COLO668 (cell line): ENCODE measurements at regions not wholly inside any gene's neighbourhood (a gene's known extent, or its start where the extent isn't known, plus 50 kb on each side); places are given as distances from the start of the nearest gene placed in this dataset.

ENCODE experiments used
- DNase-seq: peaks from one replicate; lab custom pipeline; 2025; ENCODE audit not compliant: unreplicated experiment; lab: John Stamatoyannopoulos, UW

DNA sequence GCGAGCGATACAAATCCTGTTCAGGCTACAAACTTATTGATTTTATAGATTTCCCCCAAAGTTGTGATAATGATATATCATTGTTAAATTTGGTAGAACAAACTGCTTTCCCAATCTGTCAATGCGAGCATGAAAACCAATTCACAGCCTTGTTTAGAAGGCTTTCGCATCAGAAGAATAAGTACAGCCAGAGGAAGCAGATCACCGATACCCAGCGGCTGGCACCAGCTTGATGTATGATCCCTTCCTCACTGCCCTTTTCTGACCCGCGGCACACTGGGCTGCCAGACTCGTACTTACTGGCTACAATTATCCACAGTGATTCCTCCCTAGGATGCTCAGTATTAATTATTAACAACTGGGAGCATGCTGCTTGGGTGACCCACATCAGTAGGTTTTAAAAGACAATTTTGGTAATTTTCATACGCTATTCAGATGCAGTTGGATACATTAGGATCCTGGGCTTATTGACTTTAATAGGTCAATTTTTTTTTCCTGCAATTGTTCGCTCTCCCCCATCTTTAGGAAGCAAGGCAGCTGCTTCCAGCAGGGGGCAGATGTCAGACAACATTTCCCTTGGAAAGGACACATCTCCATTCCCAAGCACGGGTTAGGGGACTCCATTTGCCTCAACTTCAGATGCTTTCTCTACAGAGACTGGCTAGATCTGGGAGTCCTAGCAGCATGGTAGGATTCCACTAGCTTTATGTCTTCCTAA is 582.7 kb upstream of the PSMD7 start:
- DNase-seq = peak; percentile 35

DNA sequence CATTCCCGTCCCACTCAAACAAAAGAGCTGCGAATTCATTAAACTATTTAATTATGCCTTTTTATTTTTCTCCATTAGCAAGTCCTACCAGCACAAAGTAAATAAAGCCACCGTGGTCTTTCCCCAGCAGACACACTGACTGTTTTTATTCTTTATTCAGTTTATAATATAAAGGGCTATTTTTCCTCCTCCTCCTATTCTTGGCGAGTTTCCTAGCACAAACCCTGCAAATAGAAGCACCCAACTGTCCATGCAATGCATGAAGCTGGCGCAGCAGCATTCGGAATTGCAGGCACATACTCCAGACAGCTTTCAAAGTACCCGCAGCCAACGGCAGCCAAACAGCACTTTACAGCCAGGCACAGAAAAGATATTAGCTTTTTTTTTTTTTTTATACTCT is 583.4 kb upstream of the PSMD7 start:
- no peak for DNase-seq

DNA sequence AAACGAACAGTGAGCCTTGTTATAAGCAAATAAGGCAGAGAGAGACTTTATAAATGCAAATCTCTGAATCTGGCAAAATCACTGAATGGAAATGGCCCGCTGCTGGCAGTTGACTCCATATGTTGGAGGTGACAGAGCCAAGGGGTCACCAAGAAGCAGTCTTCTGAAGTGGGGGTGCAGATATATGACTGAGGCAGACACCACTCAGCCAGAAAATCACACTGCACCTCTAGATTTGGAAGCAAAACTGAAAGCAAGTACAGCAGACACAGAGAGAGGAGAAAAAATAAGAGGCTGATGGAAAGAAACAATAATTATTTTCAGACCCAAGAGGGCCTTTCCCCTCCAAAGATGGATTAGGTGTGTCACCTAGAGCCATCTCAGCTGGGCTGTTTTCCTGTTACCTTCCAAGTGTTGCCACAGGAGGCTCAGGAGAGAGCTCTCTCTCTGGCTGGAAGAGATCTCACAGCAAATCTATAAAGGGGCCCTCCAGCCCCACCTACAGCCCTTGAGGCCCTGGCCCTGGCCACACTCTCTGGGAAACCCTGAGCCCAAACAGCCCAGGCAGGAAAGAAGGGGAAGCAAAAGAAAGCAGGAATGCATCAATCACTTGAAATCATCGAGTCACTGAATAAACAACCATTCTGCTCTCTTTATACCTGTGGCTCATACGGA is 585.1 kb upstream of the PSMD7 start:
- DNase-seq = no peak

DNA sequence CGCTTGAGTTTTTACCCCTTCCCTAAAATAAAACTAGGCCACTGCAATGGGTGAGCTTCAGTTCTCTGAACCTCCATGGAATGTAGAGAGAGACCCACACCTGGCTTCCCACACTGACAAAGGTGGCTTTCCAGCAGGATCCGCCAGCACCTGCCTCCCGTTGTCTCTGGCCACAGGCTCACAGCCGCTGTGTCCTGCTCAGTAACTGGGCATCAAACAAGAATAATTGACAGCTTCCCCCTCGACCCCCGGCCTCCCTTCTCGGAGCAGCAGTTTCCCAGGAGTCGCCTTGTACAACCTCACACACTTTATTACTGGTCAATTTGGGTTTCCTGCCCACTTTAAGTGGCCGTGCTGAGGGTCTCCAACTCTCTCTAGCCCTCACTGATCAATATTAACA is 586.1 kb upstream of the PSMD7 start:
- no peak for DNase-seq

DNA sequence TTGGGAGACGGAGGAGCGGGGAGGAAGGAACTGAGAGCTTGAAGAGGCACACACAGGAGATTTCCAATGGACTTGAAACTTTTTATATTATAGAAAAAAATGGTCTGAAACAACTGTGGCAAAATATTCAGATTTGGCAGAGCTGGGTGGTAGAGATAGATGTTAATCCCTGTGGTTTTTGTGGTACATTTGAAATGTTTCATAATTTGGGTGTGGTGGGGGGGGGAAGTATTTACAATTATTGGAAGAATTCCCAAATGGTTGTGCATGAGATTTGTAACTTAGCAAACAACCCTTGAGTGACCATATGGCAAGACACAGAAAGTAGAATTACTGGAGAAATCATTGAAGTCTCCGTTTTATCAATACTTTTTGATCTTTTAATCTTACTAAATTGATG is 588.8 kb upstream of the PSMD7 start:
- DNase-seq = no peak

DNA sequence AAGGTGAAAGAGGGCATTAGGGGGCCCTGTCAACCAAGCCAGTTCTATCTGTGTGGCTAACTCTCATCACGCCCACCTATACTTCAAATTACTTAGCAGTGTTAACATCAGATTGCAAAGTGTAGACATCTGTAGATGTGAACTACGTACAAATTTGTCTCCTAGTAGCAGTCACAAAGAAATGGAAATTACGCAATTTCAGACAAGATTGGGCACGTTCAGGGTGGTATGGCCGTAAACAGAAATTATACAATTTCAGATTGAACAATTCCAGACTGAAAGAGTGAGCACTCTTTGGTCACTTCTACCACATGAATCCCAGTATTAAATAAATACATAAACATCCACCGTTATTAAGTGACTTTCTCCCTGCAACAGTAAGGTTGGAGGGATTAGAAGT is 592.7 kb upstream of the PSMD7 start:
- no peak for DNase-seq

DNA sequence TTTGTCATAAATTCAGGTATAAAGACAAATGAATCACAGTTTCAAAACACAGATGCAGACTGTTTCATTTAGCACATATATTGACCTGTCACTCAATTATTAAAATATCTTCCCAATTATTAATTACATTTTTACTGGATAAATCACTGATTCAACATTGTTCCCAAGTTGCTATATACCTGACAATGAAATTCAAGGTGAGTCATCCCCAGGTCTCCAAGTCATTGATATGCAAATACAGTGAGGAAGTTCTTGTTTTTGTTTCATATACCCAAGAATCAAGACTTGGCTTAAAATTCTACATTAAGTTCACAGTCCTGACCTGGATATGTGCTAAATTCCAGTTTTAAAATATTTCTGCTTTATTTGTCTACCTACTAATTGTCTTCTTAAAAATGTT is 599.3 kb upstream of the PSMD7 start:
- DNase-seq = no peak

DNA sequence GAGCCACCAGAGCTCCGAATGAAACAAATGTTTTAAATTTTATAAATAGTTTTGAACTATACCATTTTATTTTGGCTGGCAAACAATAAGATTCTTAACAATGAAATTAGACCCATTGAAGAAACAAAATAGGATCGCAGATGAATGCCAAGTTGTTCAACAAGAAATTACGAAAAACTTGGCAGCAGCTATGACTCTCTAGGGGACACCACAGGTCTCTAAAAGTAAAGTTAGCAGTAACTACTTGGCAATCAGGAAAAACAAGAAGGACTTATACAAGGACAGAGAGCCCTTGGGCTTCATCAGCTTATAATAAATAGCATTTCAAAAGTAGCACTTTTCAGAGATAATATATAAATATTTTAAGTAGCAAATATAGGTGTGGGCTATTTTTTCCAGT is 603.8 kb upstream of the PSMD7 start:
- no peak for DNase-seq

DNA sequence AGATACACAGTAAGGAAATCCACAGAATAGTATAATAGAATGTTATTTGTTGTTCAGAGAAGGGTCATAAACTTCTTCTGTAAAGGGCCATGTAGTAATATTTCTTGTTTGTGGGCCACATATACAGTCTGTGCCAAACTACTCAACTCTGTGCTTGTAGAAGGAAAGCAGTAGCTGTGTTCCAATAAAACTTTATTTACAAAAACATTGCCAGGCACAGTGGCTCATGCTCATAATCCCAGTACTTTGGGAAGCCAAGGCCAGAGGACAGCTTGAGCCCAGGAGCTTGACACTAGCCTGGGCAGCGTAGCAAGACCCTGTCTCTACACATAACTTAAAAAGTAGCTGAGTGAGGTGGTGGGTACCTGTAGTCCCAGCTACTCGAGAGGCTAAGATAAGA is 612.8 kb upstream of the PSMD7 start:
- no peak for DNase-seq

DNA sequence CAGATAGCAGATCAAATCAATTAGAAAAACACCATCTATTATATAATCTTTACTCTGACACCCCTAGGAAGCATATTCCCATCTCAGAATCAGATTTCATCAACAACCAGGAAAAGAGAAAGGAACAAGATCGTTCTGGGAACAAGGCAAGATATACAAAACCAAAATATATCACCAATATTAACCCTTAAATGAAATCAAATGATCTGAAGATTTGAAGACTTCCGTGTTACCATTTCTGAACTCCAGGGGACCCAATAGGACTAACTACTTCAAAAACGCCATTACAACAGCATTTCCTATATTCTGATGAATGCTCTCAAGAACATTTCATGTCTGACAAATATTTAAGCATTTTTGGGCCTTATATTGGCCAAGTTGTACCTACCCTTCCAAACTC is 624.2 kb upstream of the ZFHX3 start:
- DNase-seq = no peak

DNA sequence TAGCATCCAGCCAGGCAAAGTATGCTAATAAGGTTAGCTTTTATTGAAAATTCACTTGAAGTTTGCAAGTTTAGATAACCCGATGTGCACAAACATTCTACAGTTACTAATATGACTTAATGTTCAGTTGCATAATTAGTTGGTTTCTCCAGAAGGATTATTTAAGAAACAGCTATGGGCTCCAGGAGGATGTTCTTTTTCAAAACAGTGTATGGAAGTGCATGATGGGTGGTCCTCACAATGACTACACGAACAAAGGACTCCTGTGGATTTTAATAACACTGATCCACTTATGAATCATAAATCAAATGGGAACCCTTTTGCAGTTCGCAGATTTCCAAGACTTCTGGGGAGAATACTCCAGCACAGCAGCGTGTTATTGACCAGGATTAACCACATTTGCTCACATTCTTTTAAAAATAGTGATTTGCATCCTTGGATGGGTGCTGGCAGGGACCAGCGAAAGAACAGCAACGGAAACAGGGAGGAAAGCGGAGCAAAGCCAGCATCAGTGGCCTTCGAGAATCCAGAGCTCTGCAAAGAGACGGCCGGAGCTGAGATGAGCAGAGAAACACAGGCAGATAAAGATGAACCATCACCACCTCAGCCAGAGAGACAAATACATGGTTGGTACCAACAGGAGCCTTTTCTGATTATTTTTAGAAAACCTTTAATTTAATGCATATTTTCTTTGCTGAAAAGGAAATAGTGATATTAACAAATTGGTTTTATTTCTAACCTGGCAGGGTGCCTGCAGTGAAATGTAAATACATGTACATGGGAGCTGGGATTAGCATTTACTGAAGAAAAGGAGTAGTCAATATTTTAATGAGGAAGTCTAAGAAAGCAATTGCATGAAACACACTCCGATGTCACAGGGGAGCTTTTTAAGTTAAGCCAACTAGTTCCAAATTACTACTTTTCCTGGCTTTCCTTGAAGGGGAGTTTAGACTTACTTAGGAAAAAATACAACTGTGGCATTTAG is 623.2 kb upstream of the ZFHX3 start:
- no peak for DNase-seq

DNA sequence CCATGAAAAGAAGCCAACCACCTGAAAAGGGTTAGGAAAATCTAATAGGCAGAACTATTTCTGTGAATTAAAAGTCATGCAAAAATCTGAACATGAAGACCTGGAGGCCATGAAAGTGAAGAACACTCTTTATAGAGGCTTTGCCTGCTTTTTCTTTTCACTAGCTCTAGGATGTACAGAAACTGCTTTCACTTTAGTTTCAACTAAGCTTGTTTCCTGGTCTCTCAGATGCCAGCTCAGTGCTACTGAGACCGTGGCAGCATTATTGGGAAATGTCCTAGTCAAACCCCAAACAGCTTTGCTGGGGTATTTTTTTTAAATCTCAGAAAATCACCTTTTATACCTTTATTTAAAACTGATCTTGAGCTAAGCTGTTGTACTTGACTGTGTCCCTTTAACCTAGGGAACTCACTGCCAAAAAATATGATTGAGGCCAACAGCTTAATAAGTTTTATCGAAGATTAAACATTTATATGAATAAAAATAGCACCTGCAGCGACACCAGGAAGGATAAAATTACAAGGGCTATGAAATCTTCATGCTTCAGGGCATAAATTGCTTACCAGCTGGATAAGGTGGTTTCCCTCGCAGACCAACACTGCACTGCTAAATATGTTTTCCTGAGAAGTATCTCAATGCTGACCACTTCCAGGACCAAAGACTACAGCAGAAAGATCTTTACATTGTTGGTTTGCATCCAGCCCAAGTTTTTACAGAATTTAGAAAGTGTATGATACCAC is 621.8 kb upstream of the ZFHX3 start:
- DNase-seq = no peak

DNA sequence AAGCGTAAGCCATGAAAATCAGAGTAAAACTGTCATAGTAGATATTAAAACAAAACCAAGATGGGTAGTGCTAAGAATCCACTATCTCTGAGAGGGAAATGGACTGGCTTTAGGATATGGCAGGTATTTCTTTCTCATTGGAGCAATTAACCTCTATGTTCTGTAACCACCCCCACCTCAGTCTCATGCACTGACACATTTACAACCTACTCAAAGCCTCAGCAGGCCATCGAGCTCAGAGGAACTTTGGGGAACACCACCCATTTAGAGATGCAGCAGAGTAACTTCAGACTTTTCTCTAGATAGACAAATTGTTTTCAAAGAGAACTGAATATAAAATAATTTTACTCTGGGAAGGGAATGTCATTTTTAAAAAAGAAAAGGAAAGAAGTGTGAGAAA is 615.8 kb upstream of the ZFHX3 start:
- no peak for DNase-seq

DNA sequence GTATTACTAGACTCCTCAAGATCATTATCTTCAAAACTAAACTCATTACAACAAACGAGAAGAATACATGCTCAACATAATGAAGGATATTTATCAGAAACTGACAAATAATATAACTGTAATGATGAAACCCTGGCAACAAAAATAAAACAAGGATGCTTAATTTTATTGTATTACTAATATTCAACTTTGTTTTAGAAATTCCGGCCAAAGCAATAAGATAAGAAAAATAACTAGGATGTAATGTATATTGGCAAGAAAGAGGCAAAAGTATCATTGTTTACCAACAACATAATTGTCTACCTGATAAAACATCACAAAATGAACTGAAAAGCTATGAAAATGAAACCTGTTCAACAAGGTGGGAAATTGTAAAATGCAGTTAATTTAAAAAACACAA is 588.3 kb upstream of the ZFHX3 start:
- no peak for DNase-seq

DNA sequence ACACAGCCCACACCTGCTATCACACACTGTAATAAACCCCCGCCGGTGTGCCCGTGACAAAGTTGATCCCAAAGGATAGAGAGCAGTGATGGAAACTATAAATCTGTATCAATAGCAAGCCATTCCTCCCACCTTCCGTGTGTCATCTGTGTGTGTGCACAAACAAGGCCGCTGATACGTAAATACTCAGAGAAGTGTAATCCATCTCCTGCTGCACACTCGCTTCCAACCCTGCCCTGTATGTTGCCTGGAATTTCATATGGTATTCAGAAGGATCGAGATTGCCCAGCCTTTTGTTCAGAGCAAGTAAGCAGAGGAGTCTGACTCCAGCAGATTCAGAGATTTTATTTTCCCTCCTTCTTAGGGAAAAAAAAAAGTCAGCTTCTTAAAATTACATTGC is 581.1 kb upstream of the ZFHX3 start:
- no peak for DNase-seq

DNA sequence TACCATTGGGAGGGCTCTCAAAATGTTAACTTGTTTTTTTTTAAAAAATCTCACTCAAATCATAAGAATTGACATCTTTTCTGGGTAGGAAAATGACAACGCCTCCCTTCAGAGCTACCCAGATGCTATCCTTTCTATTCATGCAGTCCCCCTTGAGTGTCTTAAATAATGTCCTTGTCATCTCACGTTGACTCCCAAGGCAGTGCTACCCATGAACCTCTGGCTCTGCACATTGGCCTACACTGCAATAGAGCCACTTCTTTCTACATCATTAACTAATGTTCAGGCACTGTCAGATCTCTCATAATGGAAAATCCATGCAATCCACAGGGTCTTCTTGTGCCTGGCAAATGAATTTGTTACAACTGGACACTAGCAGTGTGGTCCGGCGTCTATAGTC is 569.8 kb upstream of the ZFHX3 start:
- no peak for DNase-seq

DNA sequence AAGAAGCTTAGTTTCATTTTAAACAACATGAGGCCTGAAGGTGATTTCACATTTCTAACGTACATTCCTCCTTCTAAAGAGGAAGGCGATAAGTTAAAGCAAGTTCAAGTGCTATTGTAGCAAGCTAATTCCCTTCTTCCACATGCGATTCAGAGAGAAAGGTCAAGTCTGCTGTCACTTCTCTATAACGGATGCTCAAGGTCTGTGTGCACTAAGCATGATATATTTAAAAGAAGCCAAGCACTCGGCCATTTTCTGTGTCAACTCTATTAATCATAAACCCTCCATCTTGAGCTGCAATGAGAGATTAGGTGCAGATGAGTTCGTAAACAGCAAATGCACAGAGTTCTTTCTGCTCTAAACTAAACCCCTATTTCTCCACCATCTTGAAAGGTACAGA is 568.8 kb upstream of the ZFHX3 start:
- no peak for DNase-seq

DNA sequence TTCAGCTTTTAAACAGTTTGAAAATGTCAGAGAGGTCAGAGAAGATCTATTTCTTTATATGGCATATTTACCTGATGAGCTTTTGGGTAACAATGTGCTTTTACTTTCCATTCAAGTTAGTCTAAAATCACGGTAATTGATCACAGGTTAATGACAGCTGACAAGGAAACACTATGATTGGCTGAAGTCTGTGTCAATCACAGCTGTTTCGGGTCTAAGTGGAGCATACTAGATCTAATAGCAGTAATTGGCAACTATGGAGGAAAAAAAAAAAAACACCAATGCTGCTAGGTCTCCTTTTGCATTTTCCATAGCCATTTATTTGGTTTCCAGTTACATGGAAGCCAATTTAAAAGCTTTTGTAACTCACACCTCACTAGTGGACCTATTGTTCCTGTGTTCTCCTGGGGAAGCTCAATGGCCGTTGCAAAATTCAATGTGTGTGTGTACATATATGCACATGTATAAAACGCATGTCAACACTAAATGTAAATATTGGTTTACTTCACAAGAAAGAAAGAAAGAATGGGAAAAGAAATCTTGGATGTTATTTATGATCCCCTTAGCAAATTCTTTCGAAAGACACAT is 568.3 kb upstream of the ZFHX3 start:
- DNase-seq = peak; percentile 24

DNA sequence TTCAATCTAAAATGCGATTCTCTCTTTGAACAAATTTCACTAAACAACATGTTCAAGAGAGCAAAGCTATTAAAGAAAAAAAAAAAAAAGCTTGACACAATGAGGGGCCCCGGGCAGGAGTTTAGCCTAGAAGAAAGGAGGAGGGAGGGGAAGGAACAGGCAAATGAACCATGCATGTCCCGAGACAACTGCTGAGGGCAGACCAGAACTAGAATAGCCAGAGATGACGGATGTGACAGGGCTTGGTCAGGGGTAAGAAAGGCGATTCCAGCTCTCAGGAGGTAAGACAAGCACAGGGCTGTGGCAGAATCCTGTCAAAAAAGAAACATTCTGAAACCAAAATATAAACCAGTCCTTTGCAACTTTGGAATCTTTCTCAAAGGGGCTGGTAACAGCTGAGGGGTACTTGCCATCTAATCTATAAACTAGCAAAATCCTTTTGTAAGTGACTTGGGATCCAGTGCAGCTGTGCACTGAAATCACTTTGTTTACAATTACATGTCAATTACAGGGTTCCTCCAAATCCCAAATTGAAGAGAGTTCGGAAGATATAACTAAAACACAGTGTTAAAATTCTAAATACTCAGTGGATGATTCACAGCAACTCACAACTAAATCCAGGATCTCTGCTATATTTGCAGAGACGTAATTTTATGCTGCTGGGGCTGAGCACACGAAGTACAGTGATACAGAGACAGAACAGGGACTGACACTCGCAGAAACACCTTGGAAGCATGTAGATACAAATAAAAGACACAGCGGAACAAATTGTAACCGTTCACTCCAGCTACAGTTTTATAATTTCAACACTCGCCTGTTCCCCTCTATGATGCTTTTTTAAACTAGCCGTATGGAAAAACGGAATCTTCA is 567.4 kb upstream of the ZFHX3 start:
- no peak for DNase-seq

DNA sequence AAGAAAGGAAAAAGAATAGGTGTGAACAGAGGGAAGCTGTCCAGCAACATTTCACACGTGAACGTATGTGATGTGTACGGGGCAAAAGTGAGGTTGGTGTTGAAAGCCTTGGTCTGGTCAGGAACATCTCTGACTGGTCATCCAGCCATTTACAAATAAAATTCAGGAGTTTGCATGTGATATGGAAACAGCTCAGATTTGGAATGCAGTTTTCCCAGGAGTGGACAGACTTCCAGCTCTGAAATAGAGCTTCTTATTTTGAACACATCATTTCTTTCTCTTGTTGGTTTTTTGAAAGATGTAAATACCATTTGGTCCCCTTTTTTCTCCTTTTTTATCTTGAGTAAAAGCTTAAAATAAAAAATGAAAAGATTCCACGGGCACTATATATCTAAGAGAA is 566.2 kb upstream of the ZFHX3 start:
- no peak for DNase-seq
